ENCODE measurements at regions not wholly inside any gene's neighbourhood (a gene's known extent, or its start where the extent isn't known, plus 50 kb on each side); places are given as distances from the start of the nearest gene placed in this dataset.

DNA sequence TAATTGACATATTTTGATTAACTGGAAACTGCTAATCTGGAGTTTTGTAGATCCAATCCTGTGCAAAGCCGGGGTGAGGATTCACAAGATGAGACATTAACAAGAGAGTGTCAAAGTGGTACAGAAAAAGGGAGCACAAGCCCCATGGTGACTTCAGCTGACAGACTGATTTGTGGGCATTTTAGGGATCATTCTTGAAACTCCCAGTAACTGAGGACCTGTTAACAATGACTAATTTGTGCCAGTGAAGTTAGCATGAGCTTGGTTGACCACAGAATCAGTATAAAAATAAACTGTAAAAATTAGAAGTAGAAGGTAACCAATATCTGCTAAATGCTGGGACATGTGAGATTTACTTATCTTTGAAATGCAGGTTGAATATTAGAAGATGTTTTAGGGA, 1578.3 kb downstream of the EFNA5 start:
- 80 to 82% methylated on average over 1 of the region's 1 CpG for WGBS, 2 donors

DNA sequence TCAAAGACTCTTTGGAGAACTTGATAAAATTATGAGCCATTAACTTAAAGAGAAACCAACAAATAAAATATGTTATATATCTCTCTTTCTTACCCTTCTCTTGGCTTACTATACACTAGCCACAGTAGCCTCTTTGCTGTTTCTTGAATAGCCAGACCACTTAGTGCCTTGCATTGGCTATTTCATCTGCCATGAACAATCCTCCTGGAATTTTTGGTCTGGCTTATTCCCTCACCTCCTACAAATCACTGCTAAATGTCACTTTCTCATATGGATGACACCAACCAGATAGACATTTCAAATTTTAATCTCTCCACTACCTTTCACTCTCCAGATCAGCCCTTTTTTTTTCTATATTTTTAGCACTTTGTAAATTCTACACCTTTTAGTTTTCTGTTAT, 1581.7 kb downstream of the EFNA5 start:
- no peaks in the 10 kb centered on the region for H3K36me3 ChIP-seq
- H3K4me1 ChIP-seq: no peaks in the 10 kb centered on the region
- H3K27me3 ChIP-seq: no peaks in the 10 kb centered on the region
- no peak overlapping the region for H3K27ac ChIP-seq
- no peak overlapping the region for H3K4me3 ChIP-seq
- H3K9me3 ChIP-seq: no peaks in the 10 kb centered on the region
- no peak for DNase-seq
- TF ChIP-seq, protein P1, sequence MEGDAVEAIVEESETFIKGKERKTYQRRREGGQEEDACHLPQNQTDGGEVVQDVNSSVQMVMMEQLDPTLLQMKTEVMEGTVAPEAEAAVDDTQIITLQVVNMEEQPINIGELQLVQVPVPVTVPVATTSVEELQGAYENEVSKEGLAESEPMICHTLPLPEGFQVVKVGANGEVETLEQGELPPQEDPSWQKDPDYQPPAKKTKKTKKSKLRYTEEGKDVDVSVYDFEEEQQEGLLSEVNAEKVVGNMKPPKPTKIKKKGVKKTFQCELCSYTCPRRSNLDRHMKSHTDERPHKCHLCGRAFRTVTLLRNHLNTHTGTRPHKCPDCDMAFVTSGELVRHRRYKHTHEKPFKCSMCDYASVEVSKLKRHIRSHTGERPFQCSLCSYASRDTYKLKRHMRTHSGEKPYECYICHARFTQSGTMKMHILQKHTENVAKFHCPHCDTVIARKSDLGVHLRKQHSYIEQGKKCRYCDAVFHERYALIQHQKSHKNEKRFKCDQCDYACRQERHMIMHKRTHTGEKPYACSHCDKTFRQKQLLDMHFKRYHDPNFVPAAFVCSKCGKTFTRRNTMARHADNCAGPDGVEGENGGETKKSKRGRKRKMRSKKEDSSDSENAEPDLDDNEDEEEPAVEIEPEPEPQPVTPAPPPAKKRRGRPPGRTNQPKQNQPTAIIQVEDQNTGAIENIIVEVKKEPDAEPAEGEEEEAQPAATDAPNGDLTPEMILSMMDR (IDR thresholded peaks at IDR 0.05): no peak
- TF ChIP-seq POLR2A (IDR thresholded peaks at IDR 0.05) (no peak), POLR2AphosphoS5 (IDR thresholded peaks at IDR 0.05) (no peak)
- no peak for ATAC-seq (ENCODE audit: low FRiP score in 2 of 2)

More for the DNA sequence above, 1578.3 kb downstream of the EFNA5 start:
- ATAC-seq (ENCODE audit: low FRiP score in 2 of 2) (no peak), DNase-seq (no peak)
- Histone ChIP-seq H3K36me3 (no peaks in the 10 kb centered on the region), H3K27me3 (no peaks in the 10 kb centered on the region), H3K27ac (no peak overlapping the region), H3K4me3 (no peak overlapping the region), H3K4me1 (no peaks in the 10 kb centered on the region), H3K9me3 (no peaks in the 10 kb centered on the region)
- TF ChIP-seq EP300 (IDR thresholded peaks at IDR 0.05): no peak
- TF ChIP-seq, protein P1 (IDR thresholded peaks at IDR 0.05): no peak
- no peak for TF ChIP-seq POLR2A (IDR thresholded peaks at IDR 0.05)
- TF ChIP-seq POLR2AphosphoS5 (IDR thresholded peaks at IDR 0.05): no peak

DNA sequence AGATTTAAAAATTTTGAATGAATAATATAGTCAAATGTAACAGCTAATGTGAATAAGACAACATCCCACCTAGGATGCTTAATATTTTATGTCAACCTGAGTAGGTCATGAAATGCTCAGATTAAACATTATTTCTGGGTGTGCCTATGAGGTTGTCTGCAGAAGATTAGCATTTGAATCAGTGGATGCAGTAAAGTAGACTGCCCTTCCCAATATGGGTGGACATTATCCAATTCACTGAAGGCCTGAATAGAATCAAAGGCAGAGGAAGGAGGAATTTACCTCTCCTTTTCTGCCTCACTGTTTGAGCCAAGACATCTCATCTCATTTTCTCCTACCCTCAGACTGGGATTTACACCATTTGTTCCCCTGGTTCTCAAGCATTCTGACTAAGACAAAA, 1582.3 kb downstream of the EFNA5 start:
- no peaks in the 10 kb centered on the region for H3K27me3 ChIP-seq
- H3K27ac ChIP-seq: no peak overlapping the region
- no peak overlapping the region for H3K4me3 ChIP-seq
- ATAC-seq (ENCODE audit: low FRiP score in 2 of 2) (no peak), DNase-seq (no peak)
- H3K9me3 ChIP-seq: no peaks in the 10 kb centered on the region
- H3K36me3 ChIP-seq: no peaks in the 10 kb centered on the region
- TF ChIP-seq POLR2A (IDR thresholded peaks at IDR 0.05) (no peak), EP300 (IDR thresholded peaks at IDR 0.05) (no peak), POLR2AphosphoS5 (IDR thresholded peaks at IDR 0.05) (no peak)
- TF ChIP-seq, protein P1 (IDR thresholded peaks at IDR 0.05): no peak
- H3K4me1 ChIP-seq: no peaks in the 10 kb centered on the region

DNA sequence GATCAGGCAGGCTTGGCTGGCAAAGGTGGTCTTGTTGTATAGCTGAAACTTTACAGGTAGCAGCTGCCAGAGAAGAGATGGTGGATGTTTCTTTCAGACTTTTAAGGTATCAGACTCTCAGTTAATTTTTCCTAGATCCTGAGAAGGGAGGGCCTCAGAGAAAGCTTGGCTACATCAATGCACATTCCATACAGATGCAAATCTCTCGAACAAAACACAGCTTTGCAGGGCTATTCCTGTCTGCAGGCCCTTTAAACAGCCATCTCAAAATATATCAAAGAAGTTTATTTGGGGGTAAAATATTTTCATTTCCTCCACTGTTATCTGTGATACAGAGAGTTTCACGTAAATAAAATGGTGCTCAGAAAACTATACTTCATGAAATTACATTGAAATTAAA, 1584.4 kb downstream of the EFNA5 start:
- Histone ChIP-seq H3K27ac (no peak overlapping the region), H3K4me1 (no peaks in the 10 kb centered on the region), H3K9me3 (no peaks in the 10 kb centered on the region), H3K4me3 (no peak overlapping the region), H3K27me3 (no peaks in the 10 kb centered on the region), H3K36me3 (no peaks in the 10 kb centered on the region)
- no peak for DNase-seq
- 73 to 74% methylated on average over 2 of the region's 2 CpGs for WGBS, 2 donors
- ATAC-seq (ENCODE audit: low FRiP score in 2 of 2): no peak
- TF ChIP-seq, protein P1 (IDR thresholded peaks at IDR 0.05): no peak
- no peak for TF ChIP-seq EP300 (IDR thresholded peaks at IDR 0.05)
- no peak for TF ChIP-seq POLR2A (IDR thresholded peaks at IDR 0.05)
- TF ChIP-seq POLR2AphosphoS5 (IDR thresholded peaks at IDR 0.05): no peak

DNA sequence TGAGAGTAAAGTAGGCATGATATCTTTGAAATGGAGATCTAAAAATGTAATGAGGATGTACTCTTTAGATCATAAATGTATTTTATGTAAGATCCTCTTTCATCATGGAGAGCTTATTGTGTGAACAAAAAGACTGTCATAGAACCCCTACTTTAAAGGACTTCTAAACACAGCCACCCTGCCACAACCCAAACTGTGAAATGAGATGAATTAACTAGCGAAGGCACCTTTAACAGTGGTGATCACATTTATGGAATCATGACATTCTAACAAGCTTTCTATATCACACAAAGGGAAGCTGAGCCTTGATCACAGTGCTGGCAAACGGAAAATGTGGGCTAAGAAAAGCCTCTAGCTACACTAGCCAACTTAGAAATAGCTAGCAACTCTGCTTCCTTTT, 1585.2 kb downstream of the EFNA5 start:
- WGBS, 2 donors: 63 to 73% methylated on average over 2 of the region's 2 CpGs
- no peak for DNase-seq
- Histone ChIP-seq H3K4me1 (no peaks in the 10 kb centered on the region), H3K4me3 (no peak overlapping the region), H3K27ac (no peak overlapping the region), H3K9me3 (no peaks in the 10 kb centered on the region), H3K36me3 (no peaks in the 10 kb centered on the region), H3K27me3 (no peaks in the 10 kb centered on the region)
- TF ChIP-seq, protein P1 (IDR thresholded peaks at IDR 0.05): no peak
- TF ChIP-seq POLR2A (IDR thresholded peaks at IDR 0.05) (no peak), POLR2AphosphoS5 (IDR thresholded peaks at IDR 0.05) (no peak), EP300 (IDR thresholded peaks at IDR 0.05) (no peak)
- no peak for ATAC-seq (ENCODE audit: low FRiP score in 2 of 2)
